Left lung (tissue), 4 donors: ENCODE measurements at regions not wholly inside any gene's neighbourhood (a gene's known extent, or its start where the extent isn't known, plus 50 kb on each side); places are given as distances from the start of the nearest gene placed in this dataset.

ENCODE experiments used
- ATAC-seq: fragments of 200-7000 bp; cut with Tn5 transposase; one replicate; pipeline ENCODE4 v1.9.1; 2020; ENCODE audit warnings: moderate library complexity
- DNase-seq, 4 donors: peaks; one replicate each; pipeline ENCODE4 v3.0.0-alpha.2; 2013 to 2020
- H3K27ac ChIP-seq, 2 donors: fragments of 200-600 bp; sonication (generic) in 1 of 2; one replicate each; pipeline versions ENCODE4 v1.5.0 to v1.8.0; 2020 to 2021
- H3K27me3 ChIP-seq, 2 donors: fragments of 200-600 bp; sonication (generic) in 1 of 2; one replicate each; pipeline versions ENCODE4 v1.5.0 to v1.8.0; 2020 to 2021
- H3K36me3 ChIP-seq, 2 donors: fragments of 200-600 bp; sonication (generic) in 1 of 2; one replicate each; pipeline versions ENCODE4 v1.5.0 to v1.8.0; 2020 to 2021
- H3K4me1 ChIP-seq, 2 donors: fragments of 200-600 bp; one replicate each; pipeline ENCODE4 v1.8.0; 2021
- H3K4me3 ChIP-seq, 2 donors: fragments of 200-600 bp; sonication (generic) in 1 of 2; one replicate each; pipeline versions ENCODE4 v1.5.0 to v1.8.0; 2020 to 2021; ENCODE audit warnings: mild to moderate bottlenecking in 1 of 2
- H3K9me3 ChIP-seq, 2 donors: fragments of 200-600 bp; sonication (generic) in 1 of 2; one replicate each; pipeline versions ENCODE4 v1.5.0 to v1.8.0; 2020 to 2021
- intact Hi-C, 2 donors: fragments of 100-400 bp; cut with DNase I; formaldehyde crosslinking; loops; one replicate each; pipeline versions ENCODE4 v1.11.2 to v1.14.2; 2022
- TF ChIP-seq, protein P1 (sequence below), 2 donors: fragments of 200-600 bp; sonication (generic) in 1 of 2; IDR thresholded peaks; one replicate each; pipeline versions ENCODE4 v1.5.0 to v1.8.0; 2021; ENCODE audit warnings: antibody characterized with exemption in 2 of 2
- donor health status: DM: no; HTN: yes; CAD: no.
- donor health status: DM: no; HTN: no; CAD: no.

DNA sequence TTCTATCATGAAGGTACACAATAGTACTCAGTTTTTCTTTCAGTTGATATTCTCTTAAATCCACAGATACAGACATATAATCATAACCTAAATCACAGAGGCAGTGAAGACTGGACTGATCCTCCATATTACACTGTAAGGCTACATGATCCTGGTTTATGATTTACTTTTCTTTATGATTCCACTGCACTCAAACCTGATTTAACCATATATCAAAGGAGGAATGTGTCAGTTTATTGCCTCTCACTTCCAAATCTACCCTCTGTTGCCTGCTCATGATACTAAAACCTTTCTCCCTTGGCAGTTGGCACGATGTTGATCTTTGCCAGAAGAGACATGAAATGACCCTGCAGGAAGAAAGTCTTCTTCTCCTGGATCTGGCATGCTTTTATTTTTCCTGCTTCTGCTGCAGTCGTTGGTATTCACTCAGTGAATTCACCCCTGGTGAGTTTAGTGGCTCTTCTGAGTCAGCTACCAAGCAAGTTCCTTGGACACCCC lies 426.4 kb downstream of the MBD2 start:
- TF ChIP-seq, protein P1, sequence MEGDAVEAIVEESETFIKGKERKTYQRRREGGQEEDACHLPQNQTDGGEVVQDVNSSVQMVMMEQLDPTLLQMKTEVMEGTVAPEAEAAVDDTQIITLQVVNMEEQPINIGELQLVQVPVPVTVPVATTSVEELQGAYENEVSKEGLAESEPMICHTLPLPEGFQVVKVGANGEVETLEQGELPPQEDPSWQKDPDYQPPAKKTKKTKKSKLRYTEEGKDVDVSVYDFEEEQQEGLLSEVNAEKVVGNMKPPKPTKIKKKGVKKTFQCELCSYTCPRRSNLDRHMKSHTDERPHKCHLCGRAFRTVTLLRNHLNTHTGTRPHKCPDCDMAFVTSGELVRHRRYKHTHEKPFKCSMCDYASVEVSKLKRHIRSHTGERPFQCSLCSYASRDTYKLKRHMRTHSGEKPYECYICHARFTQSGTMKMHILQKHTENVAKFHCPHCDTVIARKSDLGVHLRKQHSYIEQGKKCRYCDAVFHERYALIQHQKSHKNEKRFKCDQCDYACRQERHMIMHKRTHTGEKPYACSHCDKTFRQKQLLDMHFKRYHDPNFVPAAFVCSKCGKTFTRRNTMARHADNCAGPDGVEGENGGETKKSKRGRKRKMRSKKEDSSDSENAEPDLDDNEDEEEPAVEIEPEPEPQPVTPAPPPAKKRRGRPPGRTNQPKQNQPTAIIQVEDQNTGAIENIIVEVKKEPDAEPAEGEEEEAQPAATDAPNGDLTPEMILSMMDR (IDR thresholded peaks at IDR 0.05): no peak
- Histone ChIP-seq H3K27me3 (no peaks in the 10 kb centered on the region), H3K9me3 (no peaks in the 10 kb centered on the region), H3K36me3 (no peaks in the 10 kb centered on the region), H3K27ac (no peak overlapping the region), H3K4me3 (no peak overlapping the region), H3K4me1 (no peaks in the 10 kb centered on the region)
- ATAC-seq (no peak), DNase-seq (no peak)
- intact Hi-C loops: no loop called here

DNA sequence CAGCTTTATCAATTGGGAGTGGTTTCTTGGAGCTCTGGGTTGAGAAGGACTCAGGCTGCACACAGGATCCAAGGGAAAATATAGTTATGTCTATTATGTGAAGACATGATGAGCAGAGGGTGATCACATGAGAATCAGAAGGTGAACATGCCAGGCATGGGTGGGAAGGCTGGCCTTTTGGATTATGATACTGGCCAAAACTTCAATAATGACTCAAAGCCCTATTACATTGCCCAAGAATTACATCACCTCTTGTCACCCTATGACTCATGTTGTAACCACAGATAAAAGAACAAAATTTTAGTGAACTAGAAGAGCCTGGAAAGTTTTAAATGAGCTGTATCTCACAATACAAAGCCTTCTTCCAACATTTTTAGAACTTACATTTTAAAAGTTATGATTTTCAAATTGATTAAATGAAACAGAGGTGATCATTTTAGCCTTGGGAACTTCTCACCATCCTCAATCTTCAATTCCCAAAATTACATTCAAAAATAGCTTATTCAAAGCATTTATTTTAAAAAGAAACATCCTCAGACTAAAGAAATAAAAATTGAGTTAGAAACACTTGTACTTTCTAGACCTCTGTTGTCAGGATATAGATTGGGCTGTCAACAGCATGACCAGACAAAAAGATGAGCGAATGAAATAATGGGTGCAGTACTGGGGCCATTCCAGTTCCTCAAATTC lies 428.3 kb downstream of the MBD2 start:
- Histone ChIP-seq H3K27ac (peak overlapping the region in 1 of 2 donors; percentile 60), H3K4me3 (no peak overlapping the region), H3K36me3 (no peaks in the 10 kb centered on the region), H3K27me3 (no peaks in the 10 kb centered on the region), H3K9me3 (no peaks in the 10 kb centered on the region), H3K4me1 (no peaks in the 10 kb centered on the region)
- DNase-seq: no peak
- TF ChIP-seq, protein P1 (IDR thresholded peaks at IDR 0.05): no peak
- ATAC-seq: peak; percentile 85
- intact Hi-C loops: no loop called here

DNA sequence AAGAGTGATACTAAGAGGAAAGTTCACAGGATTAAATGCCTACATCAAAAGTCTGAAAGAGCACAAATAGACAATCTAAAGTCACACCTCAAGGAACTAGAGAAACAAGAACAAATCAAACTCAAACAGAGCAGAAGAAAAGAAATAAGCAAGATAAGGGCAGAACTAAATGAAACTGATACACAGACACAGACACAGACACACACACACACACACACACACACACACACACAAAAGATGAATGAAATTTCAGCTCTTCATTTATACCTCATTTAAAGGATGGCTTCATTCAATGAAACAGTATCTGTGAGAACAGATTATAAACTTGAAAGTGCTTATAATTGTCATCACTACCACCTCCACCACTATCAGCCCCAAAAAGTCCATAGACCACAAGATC lies 428.9 kb downstream of the MBD2 start:
- DNase-seq (no peak), ATAC-seq (no peak)
- intact Hi-C loops: no loop called here
- Histone ChIP-seq H3K9me3 (no peaks in the 10 kb centered on the region), H3K27ac (no peak overlapping the region), H3K4me3 (no peak overlapping the region), H3K4me1 (no peaks in the 10 kb centered on the region), H3K36me3 (no peaks in the 10 kb centered on the region), H3K27me3 (no peaks in the 10 kb centered on the region)
- TF ChIP-seq, protein P1 (IDR thresholded peaks at IDR 0.05): no peak

DNA sequence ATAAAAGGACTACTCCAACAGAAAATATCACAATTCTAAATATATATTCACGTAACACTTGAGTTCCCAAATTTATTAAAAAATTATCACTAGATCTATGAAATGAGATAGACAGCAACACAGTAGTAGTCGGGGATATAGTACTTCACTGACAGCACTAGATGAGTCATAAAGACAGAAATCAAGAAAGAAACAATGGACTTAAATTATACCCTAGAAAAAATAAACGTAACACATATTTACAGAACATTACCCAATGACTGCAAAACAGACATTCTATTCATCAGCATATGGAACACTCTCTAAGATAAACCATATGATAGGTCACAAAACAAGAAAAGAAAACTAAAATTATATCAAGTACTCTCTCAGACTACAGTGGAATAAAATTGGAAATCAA lies 429.4 kb downstream of the MBD2 start:
- no peak overlapping the region for H3K4me3 ChIP-seq
- ATAC-seq: no peak
- H3K27me3 ChIP-seq: no peaks in the 10 kb centered on the region
- TF ChIP-seq, protein P1 (IDR thresholded peaks at IDR 0.05): no peak
- no peaks in the 10 kb centered on the region for H3K4me1 ChIP-seq
- H3K9me3 ChIP-seq: no peaks in the 10 kb centered on the region
- H3K36me3 ChIP-seq: no peaks in the 10 kb centered on the region
- intact Hi-C loops: no loop called here
- H3K27ac ChIP-seq: no peak overlapping the region
- DNase-seq: no peak

DNA sequence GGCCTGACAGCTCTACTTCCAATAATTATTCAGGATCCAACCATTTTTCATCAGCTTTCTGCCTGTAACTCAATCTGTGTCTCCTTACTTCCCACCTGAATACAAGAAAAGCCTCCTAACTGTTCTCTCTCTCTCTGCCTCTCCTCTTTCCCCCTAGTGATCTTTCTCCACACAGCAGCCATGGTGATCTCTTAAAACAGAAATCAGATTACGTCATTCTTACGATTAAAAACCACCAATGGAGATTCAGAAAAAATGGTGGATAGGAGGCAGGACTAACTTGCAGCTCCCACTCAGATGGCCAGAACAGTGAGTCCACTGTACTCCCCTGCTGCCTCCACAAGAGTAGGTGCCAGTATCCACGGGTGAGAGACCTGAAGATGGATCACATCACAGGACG lies 431.7 kb downstream of the MBD2 start:
- DNase-seq (no peak), ATAC-seq (no peak)
- no peak overlapping the region for H3K4me3 ChIP-seq
- intact Hi-C loops: no loop called here
- H3K27ac ChIP-seq: no peak overlapping the region
- no peaks in the 10 kb centered on the region for H3K27me3 ChIP-seq
- H3K9me3 ChIP-seq: no peaks in the 10 kb centered on the region
- no peaks in the 10 kb centered on the region for H3K36me3 ChIP-seq
- TF ChIP-seq, protein P1 (IDR thresholded peaks at IDR 0.05): no peak
- H3K4me1 ChIP-seq: no peaks in the 10 kb centered on the region
